Vagina (tissue), 2 donors: ENCODE measurements at regions not wholly inside any gene's neighbourhood (a gene's known extent, or its start where the extent isn't known, plus 50 kb on each side); places are given as distances from the start of the nearest gene placed in this dataset.
"Not testable (repeated sequence)": the region's sequence is repeated elsewhere in the genome, so short reads cannot be mapped to it uniquely, and the experiment has no call there.

Experiments
- DNase-seq, 2 donors: peaks; one replicate each; pipeline ENCODE4 v3.0.0-alpha.2; 2017; ENCODE audit errors: extremely low spot score in 2 of 2
- H3K27ac ChIP-seq: fragments of 200-600 bp; sonication (generic); one replicate; pipeline ENCODE4 v1.5.1; 2019
- H3K27me3 ChIP-seq: fragments of 200-600 bp; sonication (generic); one replicate; pipeline ENCODE4 v1.5.1; 2019
- H3K36me3 ChIP-seq, 2 donors: fragments of 200-600 bp; sonication (generic); one replicate each; pipeline ENCODE4 v1.5.1; 2017 to 2019
- H3K4me1 ChIP-seq: fragments of 200-600 bp; sonication (generic); one replicate; pipeline ENCODE4 v1.5.1; 2019
- H3K4me3 ChIP-seq, 2 donors: fragments of 200-600 bp; sonication (generic); 1 replicate in 1 of 2; 2 replicates in 1 of 2; pipeline ENCODE4 v1.5.1; 2016 to 2019
- H3K9me3 ChIP-seq: fragments of 200-600 bp; sonication (generic); one replicate; pipeline ENCODE4 v1.5.1; 2019
- POLR2A ChIP-seq, 2 donors: fragments of 450-650 bp; IDR thresholded peaks; one replicate each; pipeline ENCODE4 v1.6.1; 2017; ENCODE audit warnings: antibody characterized with exemption in 2 of 2, mild to moderate bottlenecking in 2 of 2, moderate library complexity in 2 of 2
- POLR2AphosphoS5 ChIP-seq, 2 donors: sonication (generic); formaldehyde crosslinking; IDR thresholded peaks; one replicate each; pipeline ENCODE4 v1.9.0; 2017; ENCODE audit warnings: antibody characterized with exemption in 2 of 2, mild to moderate bottlenecking in 2 of 2, low read depth in 1 of 2; ENCODE audit not compliant: insufficient read depth in 1 of 2
- intact Hi-C: fragments of 100-400 bp; cut with DNase I; formaldehyde crosslinking; loops from one replicate; pipeline ENCODE4 v1.15.1; 2023
- TF ChIP-seq, protein P1 (sequence below), 3 experiments: fragments of 450-650 bp in 2 of 3; fragments of 200-600 bp in 1 of 3; sonication (generic) in 1 of 3; IDR thresholded peaks; one replicate each; pipeline ENCODE4 v1.5.1; 2017 to 2019; ENCODE audit warnings: antibody characterized with exemption in 3 of 3, mild to moderate bottlenecking in 2 of 3, moderate library complexity in 2 of 3

DNA sequence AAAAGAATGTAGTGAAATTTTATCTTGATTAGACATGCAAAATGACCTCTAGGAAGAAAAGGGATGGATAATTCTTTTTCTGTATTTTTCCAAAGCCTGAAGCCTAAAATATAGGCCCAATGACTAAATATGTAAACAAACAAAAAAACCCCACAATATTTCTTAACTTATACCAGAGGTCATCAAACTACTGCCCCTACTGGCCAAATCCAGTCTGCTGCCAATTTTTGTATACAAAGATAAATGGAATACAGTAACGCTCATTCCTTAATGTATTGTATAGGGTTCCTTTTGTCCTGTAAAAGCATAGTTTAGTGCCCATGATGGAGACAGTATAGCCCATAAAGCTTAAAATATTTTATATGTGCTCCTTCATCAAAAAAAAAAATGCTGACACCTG is 145.7 kb upstream of the ALG10 start:
- Histone ChIP-seq H3K27me3 (no peaks in the 10 kb centered on the region), H3K4me1 (no peaks in the 10 kb centered on the region), H3K27ac (no peak overlapping the region), H3K36me3 (no peaks in the 10 kb centered on the region), H3K4me3 (no peak overlapping the region), H3K9me3 (no peaks in the 10 kb centered on the region)
- TF ChIP-seq POLR2AphosphoS5 (IDR thresholded peaks at IDR 0.05; ENCODE audit: insufficient read depth in 1 of 2, low read depth in 1 of 2) (no peak), POLR2A (IDR thresholded peaks at IDR 0.05) (no peak)
- TF ChIP-seq, protein P1, sequence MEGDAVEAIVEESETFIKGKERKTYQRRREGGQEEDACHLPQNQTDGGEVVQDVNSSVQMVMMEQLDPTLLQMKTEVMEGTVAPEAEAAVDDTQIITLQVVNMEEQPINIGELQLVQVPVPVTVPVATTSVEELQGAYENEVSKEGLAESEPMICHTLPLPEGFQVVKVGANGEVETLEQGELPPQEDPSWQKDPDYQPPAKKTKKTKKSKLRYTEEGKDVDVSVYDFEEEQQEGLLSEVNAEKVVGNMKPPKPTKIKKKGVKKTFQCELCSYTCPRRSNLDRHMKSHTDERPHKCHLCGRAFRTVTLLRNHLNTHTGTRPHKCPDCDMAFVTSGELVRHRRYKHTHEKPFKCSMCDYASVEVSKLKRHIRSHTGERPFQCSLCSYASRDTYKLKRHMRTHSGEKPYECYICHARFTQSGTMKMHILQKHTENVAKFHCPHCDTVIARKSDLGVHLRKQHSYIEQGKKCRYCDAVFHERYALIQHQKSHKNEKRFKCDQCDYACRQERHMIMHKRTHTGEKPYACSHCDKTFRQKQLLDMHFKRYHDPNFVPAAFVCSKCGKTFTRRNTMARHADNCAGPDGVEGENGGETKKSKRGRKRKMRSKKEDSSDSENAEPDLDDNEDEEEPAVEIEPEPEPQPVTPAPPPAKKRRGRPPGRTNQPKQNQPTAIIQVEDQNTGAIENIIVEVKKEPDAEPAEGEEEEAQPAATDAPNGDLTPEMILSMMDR (IDR thresholded peaks at IDR 0.05), result no peak
- intact Hi-C loops, result no loop called here
- DNase-seq, result no peak

DNA sequence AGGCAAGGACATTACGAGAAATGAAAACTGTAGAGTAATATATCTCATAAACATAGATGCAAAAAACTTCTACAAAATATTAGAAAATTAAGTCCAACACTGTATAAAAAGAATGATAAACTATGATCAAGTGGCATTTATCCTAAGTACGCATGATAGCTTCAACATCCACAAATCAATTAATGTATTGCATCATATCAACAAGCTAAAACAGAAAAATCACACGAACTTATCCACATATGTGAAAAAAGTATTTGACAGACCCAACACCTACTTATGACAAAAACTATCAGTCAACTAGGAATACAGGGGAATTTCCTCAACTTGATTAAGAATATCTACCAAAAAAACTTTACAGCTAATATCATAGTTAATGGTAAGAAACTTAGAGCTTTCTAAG is 129.9 kb upstream of the ALG10 start:
- no peak for DNase-seq
- no peaks in the 10 kb centered on the region for H3K36me3 ChIP-seq
- no peak for TF ChIP-seq POLR2A (IDR thresholded peaks at IDR 0.05)
- TF ChIP-seq, protein P1 (IDR thresholded peaks at IDR 0.05), result no peak
- TF ChIP-seq POLR2AphosphoS5 (IDR thresholded peaks at IDR 0.05; ENCODE audit: insufficient read depth in 1 of 2, low read depth in 1 of 2), result no peak
- no peaks in the 10 kb centered on the region for H3K4me1 ChIP-seq
- H3K27ac ChIP-seq, result no peak overlapping the region
- no peaks in the 10 kb centered on the region for H3K27me3 ChIP-seq
- no peaks in the 10 kb centered on the region for H3K9me3 ChIP-seq
- intact Hi-C loops, result no loop called here
- no peak overlapping the region for H3K4me3 ChIP-seq

DNA sequence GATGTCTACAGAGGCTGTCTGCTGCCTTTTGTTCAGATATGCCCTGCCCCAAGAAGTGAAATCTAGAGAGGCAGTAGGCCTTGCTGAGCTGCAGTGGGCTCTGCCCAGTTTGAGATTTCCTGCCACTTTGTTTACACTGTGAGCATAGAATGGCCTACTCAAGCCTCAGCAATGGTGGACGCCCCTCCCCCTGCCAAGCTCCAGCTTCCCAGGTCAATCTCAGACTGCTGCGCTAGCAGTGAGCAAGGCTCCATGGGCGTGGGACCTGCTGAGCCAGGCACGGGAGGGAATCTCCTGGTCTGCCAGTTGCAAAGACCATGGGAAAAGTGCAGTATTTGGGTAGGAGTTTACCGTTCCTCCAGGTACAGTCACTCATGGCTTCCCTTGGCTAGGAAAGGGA is 101.8 kb upstream of the ALG10 start:
- DNase-seq, H3K4me3 ChIP-seq, H3K36me3 ChIP-seq, H3K4me1 ChIP-seq, intact Hi-C loops, H3K27me3 ChIP-seq, H3K9me3 ChIP-seq, H3K27ac ChIP-seq: not testable (repeated sequence)

DNA sequence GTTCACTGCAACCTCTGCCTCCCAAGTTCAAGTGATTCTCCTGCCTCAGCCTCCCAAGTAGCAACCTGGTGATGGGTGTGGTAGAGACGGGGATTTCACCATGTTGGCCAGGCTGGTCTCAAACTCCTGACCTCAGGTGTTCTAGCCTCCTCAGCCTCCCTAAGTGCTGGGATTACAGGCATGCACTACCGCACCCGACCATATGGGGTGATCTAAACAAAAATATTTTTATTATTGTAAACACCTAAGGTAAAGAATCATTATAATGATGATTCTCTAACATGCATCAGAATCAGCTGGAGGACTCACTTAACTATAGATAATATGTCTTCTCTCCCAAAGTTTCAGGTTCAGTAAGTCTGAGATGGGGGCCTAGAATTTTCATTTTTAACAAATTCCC is 96.2 kb upstream of the ALG10 start:
- intact Hi-C loops, result no loop called here
- no peak for DNase-seq
- Histone ChIP-seq H3K27ac (no peak overlapping the region), H3K4me1 (no peaks in the 10 kb centered on the region), H3K9me3 (no peaks in the 10 kb centered on the region), H3K27me3 (no peaks in the 10 kb centered on the region), H3K4me3 (no peak overlapping the region), H3K36me3 (no peaks in the 10 kb centered on the region)
- TF ChIP-seq, protein P1 (IDR thresholded peaks at IDR 0.05), result no peak
- TF ChIP-seq POLR2A (IDR thresholded peaks at IDR 0.05) (no peak), POLR2AphosphoS5 (IDR thresholded peaks at IDR 0.05; ENCODE audit: insufficient read depth in 1 of 2, low read depth in 1 of 2) (no peak)

DNA sequence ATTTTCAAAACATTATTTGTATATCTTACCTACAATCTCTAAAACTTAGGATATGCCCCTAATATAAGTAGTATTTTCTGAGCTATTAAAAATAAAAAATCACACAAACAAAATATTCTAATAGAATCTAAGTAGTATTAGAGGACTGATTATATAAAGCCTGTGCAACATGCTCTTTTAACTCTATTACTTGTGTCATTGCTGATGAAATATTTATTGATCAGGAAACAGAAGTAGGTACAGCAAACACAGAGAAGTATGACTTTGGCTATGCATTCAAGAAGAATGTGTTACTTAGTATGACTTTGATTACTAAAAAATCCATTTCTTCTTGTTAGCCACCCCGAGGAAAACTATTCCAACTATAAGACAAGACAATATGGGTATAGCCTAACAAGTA is 84.6 kb upstream of the ALG10 start:
- H3K9me3 ChIP-seq, intact Hi-C loops, DNase-seq, H3K4me1 ChIP-seq, H3K36me3 ChIP-seq, H3K27ac ChIP-seq, H3K4me3 ChIP-seq, H3K27me3 ChIP-seq: not testable (repeated sequence)

DNA sequence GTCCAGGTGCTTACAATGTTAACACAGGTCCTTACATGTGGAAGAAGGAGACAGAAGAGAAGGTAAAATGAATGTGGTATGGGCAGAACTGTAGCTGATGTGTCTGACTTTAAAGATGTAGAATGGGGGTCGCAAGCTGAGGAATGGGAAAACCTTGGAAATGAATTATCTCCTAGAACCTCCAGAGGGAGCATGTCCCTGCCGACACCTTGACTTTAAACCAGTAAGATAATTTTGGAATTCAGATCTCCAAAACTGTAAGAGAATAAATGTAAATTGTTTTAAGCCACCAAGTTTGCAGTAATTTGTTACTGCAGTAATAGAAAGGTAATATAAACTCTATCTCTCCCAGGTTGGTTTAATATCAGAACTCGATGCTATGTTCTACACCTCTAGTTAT is 80.1 kb upstream of the ALG10 start:
- no peaks in the 10 kb centered on the region for H3K9me3 ChIP-seq
- H3K4me1 ChIP-seq, result no peaks in the 10 kb centered on the region
- H3K27ac ChIP-seq, result no peak overlapping the region
- H3K27me3 ChIP-seq, result no peaks in the 10 kb centered on the region
- TF ChIP-seq, protein P1 (IDR thresholded peaks at IDR 0.05), result no peak
- TF ChIP-seq POLR2AphosphoS5 (IDR thresholded peaks at IDR 0.05; ENCODE audit: insufficient read depth in 1 of 2, low read depth in 1 of 2) (no peak), POLR2A (IDR thresholded peaks at IDR 0.05) (no peak)
- no peak overlapping the region for H3K4me3 ChIP-seq
- DNase-seq, result no peak
- H3K36me3 ChIP-seq, result no peaks in the 10 kb centered on the region
- intact Hi-C loops, result no loop called here
